NCI-H748 (cell line): ENCODE measurements at regions not wholly inside any gene's neighbourhood (a gene's known extent, or its start where the extent isn't known, plus 50 kb on each side); places are given as distances from the start of the nearest gene placed in this dataset.

ENCODE experiments used
- DNase-seq: peaks from one replicate; lab custom pipeline; 2025; ENCODE audit not compliant: unreplicated experiment; lab: John Stamatoyannopoulos, UW

- no peak for DNase-seq
Measured at GRCh38 chr3:73820431-73820830, 195.7 kb upstream of the PDZRN3 start.

GRCh38 chr3:73815966-73816365 is 191.2 kb upstream of the PDZRN3 start:
- DNase-seq = no peak

GRCh38 chr3:73813692-73814292 is 189.1 kb upstream of the PDZRN3 start:
- no peak for DNase-seq

DNA sequence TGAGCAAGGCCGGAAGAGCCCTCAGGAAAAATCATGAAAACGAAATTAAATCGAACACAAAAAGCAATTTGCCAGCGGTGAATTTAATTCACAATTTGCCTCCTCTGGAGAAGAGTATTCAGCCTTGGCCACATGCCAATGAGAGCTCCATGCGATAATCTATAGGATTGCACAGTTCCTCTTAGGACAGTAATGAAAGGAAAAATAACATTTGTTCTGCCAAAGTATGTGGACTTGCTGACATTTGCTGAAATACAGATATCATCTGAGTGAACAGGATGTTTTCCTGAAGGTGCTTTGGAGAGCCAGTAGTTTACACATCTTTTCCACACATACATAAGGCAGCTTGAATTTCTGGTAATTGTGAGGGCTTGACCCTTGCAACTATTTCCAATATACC is 188.6 kb upstream of the PDZRN3 start:
- peak; percentile 44 for DNase-seq

- DNase-seq = no peak
Measured at GRCh38 chr3:73812054-73812453, 187.3 kb upstream of the PDZRN3 start.

DNA sequence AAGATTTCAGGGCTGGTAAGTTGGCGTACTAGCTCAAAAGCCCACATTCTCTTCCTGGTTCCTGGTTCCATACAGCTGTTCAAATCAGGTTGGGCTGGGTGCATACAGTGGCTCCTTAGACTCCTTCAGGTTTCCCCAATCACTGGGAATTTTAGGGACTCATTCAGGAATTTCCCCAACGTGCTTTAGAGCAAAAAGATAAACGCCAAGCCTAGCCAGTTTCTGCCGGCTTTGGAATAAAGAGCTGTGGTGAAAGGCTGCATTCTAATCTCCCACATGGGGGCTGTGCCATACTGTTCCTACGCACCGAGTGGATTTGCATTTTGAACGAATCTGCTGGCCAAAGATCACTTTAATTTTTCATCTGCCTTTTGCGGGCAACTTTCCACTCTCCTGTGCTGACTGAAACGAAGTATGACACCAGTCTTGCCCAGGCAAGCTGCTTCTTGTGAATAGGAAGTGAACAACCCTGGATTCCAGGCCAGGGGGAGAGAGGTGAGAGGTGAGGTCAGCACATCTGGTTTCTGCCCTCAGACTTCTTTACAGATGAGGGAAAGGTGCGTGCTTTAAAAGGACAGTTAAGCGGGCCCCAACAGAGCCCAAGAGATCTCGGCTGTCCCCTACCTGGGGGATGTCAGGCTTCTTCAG is 184.2 kb upstream of the PDZRN3 start:
- DNase-seq = no peak

DNA sequence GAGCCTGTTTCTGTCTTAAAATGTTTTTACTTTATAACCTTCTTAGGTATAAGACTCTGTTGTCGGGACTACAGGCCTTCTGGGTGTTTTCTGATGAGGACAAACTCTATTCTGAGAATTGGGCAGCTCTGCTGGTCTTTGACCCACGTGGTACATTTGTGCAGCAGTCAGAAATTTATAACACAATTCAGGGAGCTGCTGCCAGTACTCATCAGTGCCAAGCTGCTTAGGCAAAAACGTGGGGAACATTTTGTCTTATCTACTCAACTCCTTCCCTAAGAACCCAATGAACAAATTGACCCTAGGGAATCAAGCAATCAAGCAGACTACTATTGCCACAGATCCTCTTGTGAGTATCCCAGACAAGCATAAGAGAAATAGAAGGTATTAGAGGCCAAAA is 180.7 kb upstream of the PDZRN3 start:
- DNase-seq = no peak

DNA sequence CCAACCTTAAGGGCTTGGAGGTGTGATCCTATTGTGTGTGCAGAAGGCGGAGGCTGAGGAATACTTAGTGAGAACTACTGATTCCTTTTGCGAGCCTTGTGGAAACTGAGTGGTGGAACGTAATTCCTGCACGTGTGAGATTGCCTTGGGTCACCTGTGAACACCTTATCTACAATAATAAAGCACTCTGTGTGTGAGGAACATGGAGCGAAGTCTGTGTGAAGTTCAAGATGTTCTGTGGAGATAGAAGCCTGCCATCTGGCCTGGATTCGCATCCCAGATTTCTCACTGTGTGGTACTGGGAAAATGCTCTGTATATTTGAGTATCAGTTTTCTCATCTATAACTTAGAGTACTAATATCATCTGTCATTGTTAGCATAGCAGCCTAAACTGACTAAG is 179.5 kb upstream of the PDZRN3 start:
- no peak for DNase-seq

- no peak for DNase-seq
Measured at GRCh38 chr3:73801444-73801843, 176.7 kb upstream of the PDZRN3 start.

GRCh38 chr3:73797311-73797710 is 172.6 kb upstream of the PDZRN3 start:
- no peak for DNase-seq

DNA sequence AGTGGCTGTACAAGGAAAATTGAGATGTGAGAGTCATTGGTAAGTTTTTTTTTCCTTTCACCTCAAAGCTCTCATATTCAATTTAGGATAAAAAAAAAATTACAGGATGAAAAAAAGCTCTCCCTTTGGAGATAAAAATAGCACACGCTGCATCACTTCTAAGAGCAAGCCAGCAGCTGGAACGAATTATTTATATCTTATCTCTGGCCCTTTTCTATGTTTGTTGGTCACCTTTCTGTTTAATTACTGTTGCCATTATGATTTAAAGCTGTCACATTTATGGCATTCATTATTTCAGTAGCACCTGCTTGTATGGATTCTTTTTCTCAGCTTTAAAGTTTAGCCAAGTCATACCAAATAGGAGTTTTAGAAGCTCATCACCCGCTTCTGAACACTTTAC is 171.6 kb upstream of the PDZRN3 start:
- peak; percentile 54 for DNase-seq

- DNase-seq = no peak
Measured at GRCh38 chr3:73791356-73791755, 166.6 kb upstream of the PDZRN3 start.

DNA sequence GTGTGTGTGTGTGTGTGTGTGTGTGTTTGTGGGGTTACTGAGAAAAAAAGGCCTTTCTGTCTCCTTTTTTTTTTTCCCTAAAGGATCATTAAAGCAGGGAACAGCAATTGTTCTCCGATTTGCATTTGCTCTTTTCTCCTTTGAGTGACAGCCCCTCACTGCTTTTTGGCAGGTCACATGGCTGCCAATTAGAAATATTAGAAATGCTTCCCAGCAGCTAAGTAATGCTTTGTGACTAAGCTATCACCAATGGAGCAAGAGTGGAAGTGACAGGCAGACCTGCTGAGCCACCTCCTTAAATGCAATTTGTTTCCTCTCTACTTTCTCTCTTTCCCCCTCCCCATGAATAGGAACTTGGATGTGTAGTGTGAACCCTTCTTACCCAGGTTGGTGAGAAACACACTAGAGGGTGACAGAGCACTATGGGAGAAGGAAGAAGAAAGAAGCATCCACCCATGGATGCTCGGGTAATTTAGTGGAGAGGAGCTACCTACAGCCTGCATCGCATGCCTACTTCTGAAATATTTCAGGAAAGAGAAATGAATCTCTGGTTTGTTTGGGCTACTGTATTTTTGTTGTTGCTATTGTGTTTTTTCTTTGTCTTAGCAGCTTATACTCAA is 165.2 kb upstream of the PDZRN3 start:
- DNase-seq = no peak

DNA sequence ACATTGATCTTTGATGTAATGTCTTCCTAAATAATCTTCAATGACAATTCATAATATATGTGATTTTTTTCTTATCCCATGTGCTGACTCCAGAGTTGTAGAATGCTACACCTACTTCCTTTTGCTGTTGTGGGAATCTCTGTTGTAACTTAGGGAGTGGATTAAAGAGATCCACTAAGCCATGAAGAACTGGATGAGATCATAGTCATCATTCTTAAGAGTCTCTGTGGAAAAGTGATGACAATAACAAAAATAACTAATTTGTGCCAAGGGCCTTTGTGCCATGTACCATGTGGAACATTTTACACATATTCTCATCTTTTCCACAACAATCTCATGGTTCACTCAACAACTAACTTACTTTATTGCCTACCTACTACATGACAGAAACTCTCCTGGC is 162.9 kb upstream of the PDZRN3 start:
- DNase-seq = no peak

GRCh38 chr3:73786998-73787397 is 162.3 kb upstream of the PDZRN3 start:
- DNase-seq = no peak

DNA sequence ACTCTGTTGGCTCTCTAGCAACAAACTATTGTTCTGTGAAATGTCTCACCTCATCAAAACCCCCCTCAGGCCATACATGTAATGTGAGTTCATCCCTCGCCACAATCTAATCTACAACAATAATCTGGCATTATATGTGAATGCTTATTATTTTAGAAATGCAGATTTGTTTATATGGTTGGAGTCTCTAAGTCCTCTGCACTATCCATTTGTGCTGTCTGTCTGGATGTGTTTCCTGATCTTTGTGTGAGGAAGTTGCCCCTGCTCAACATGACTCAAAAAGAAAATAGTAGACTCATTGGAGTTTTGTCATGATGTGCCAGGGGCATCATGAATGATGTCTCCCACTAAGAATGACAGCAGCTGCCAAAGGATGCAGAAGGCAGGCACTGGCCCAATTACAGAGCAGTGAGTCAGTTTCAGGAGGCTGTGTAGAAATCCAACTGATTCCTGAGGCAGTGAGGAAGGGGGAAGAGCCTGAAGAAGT is 161.6 kb upstream of the PDZRN3 start:
- no peak for DNase-seq

GRCh38 chr3:73784686-73785392 is 160.1 kb upstream of the PDZRN3 start:
- DNase-seq = no peak

DNA sequence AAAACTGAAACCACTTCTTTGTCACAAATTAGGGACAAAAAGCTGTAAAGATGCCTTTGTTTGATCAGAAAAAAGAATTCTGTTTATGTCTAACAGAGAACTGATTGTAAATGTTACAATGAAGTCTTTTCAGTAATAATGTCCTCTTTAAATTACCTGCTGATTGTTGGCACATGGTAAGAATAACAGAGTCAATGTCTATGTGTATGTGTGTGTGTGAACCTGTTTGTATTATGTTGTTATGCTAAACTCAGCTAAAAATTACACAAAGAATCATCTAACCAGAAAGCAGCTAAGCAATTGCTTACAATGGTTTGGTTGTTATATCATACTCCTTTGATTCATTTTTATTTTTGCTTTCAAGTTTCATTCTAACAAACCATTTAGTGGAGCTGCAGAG is 159.1 kb upstream of the PDZRN3 start:
- DNase-seq = peak; percentile 33

GRCh38 chr3:73781541-73781940 is 156.8 kb upstream of the PDZRN3 start:
- no peak for DNase-seq

DNA sequence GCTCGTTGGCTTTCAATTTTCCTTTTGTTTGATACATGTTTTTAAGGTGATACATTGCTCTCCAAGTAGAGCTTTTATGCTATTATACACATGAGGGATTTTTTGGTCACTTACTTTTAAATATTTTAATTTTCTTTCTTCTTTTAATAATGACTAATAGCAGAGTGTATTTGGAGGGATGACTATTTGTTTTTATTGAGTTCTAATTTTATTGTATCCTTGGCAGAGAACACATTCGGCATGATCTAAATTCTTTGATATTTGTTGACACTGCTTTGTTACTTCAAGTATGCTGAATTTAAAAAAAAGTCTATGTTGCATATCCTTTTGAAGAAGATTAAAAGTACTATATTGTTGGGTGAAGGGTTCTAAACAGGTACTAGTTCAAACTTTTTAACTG is 149.9 kb upstream of the PDZRN3 start:
- DNase-seq = no peak

- no peak for DNase-seq
Measured at GRCh38 chr3:73773233-73773632, 148.5 kb upstream of the PDZRN3 start.
